IMR-90 (cell line): ENCODE measurements at regions not wholly inside any gene's neighbourhood (a gene's known extent, or its start where the extent isn't known, plus 50 kb on each side); places are given as distances from the start of the nearest gene placed in this dataset.

Experiments
- ATAC-seq: fragments of 200-7000 bp; cut with Tn5 transposase; 2 replicates; pipeline ENCODE4 v1.9.1; 2020; ENCODE audit warnings: low read depth, mild to moderate bottlenecking, moderate library complexity
- BruUV-seq: library from RNA; stranded (reverse); fragments of 400-500 nt; replicated peaks from 2 replicates; lab custom pipeline; 2021; lab: Mats Ljungman, UMichigan
- CTCF ChIA-PET: fragments of 300-600 bp; formaldehyde crosslinking; extraction: SDS; loops from one replicate; lab custom pipeline; 2021; ENCODE audit warnings: antibody characterized with exemption; lab: Yijun Ruan, JAX
- POLR2A ChIA-PET: fragments of 300-600 bp; sonication (Branson Sonifier 250); formaldehyde crosslinking; loops from one replicate; lab custom pipeline; 2022; ENCODE audit warnings: antibody characterized with exemption; ENCODE audit not compliant: unreplicated experiment; lab: Charles Lee
- DNase-seq: peaks from one replicate; pipeline ENCODE4 v3.0.0; 2013
- H2AFZ ChIP-seq: replicated peaks from 2 replicates; pipeline ENCODE3; 2013; ENCODE audit warnings: low read length, mild to moderate bottlenecking; ENCODE audit not compliant: poor library complexity
- H2AK5ac ChIP-seq: 2 replicates; pipeline ENCODE4 v1.6.1; 2013; ENCODE audit warnings: low read depth, low read length, inconsistent platforms
- H2AK9ac ChIP-seq: replicated peaks from 2 replicates; pipeline ENCODE3; 2013; ENCODE audit warnings: mild to moderate bottlenecking, low read depth, low read length, moderate library complexity; ENCODE audit not compliant: poor library complexity
- H2BK120ac ChIP-seq: 2 replicates; pipeline ENCODE4 v1.6.1; 2013; ENCODE audit warnings: low read depth, low read length, inconsistent platforms
- H2BK15ac ChIP-seq: 3 replicates; pipeline ENCODE4 v1.6.1; 2013; ENCODE audit warnings: low read depth, low read length, inconsistent platforms
- H2BK20ac ChIP-seq: 2 replicates; pipeline ENCODE4 v1.6.1; 2013; ENCODE audit warnings: low read depth, mild to moderate bottlenecking, inconsistent platforms, low read length, moderate library complexity
- H2BK5ac ChIP-seq: 2 replicates; pipeline ENCODE4 v1.6.1; 2013; ENCODE audit warnings: mild to moderate bottlenecking, low read depth, low read length, inconsistent platforms; ENCODE audit not compliant: poor library complexity, severe bottlenecking
- H3K14ac ChIP-seq: replicated peaks from 2 replicates; pipeline ENCODE4 v1.6.1; 2013; ENCODE audit warnings: low read depth, low read length, inconsistent platforms
- H3K18ac ChIP-seq: 2 replicates; pipeline ENCODE4 v1.6.1; 2013; ENCODE audit warnings: low read depth, low read length, control low read depth
- H3K23ac ChIP-seq: 2 replicates; pipeline ENCODE4 v1.6.1; 2013; ENCODE audit warnings: low read depth, low read length, inconsistent platforms
- H3K27ac ChIP-seq: 2 replicates; pipeline ENCODE4 v1.5.1; 2013; ENCODE audit warnings: mild to moderate bottlenecking, control low read depth, low read length; ENCODE audit not compliant: insufficient read depth
- H3K27me3 ChIP-seq: 2 replicates; pipeline ENCODE4 v1.6.1; 2013; ENCODE audit warnings: low read length; ENCODE audit not compliant: control insufficient read depth, insufficient read depth
- H3K36me3 ChIP-seq: 2 replicates; pipeline ENCODE4 v1.6.1; 2013; ENCODE audit warnings: low read length, mixed read lengths; ENCODE audit not compliant: control insufficient read depth, insufficient read depth
- H3K4ac ChIP-seq: 2 replicates; pipeline ENCODE4 v1.6.1; 2013; ENCODE audit warnings: low read depth, low read length, inconsistent platforms
- H3K4me1 ChIP-seq: 2 replicates; pipeline ENCODE4 v1.6.1; 2013; ENCODE audit warnings: low read length, mixed read lengths; ENCODE audit not compliant: control insufficient read depth, insufficient read depth
- H3K4me2 ChIP-seq: 2 replicates; pipeline ENCODE4 v1.6.1; 2013; ENCODE audit warnings: low read depth, mild to moderate bottlenecking, control low read depth, low read length, moderate library complexity
- H3K4me3 ChIP-seq: 2 replicates; pipeline ENCODE4 v1.5.1; 2013; ENCODE audit warnings: low read depth, mild to moderate bottlenecking, control low read depth, low read length, moderate library complexity; ENCODE audit not compliant: insufficient read depth
- H3K56ac ChIP-seq: 2 replicates; pipeline ENCODE4 v1.6.1; 2013; ENCODE audit warnings: low read length, inconsistent platforms; ENCODE audit not compliant: insufficient read depth; ENCODE audit errors: extremely low read depth
- H3K79me1 ChIP-seq, 2 experiments: 2 replicates each; pipeline ENCODE4 v1.6.1; 2013; ENCODE audit warnings: low read length in 2 of 2, inconsistent platforms in 1 of 2, low read depth in 1 of 2
- H3K9ac ChIP-seq: 2 replicates; pipeline ENCODE4 v1.6.1; 2013; ENCODE audit warnings: low read depth, low read length, control low read depth
- H3K9me1 ChIP-seq: 2 replicates; pipeline ENCODE4 v1.6.1; 2013; ENCODE audit warnings: low read length, inconsistent platforms; ENCODE audit not compliant: insufficient read depth
- H3K9me3 ChIP-seq: 2 replicates; pipeline ENCODE4 v1.6.1; 2013; ENCODE audit warnings: low read length; ENCODE audit not compliant: control insufficient read depth, insufficient read depth
- H4K20me1 ChIP-seq: 2 replicates; pipeline ENCODE4 v1.6.1; 2013; ENCODE audit warnings: low read length, inconsistent platforms; ENCODE audit not compliant: insufficient read depth
- H4K5ac ChIP-seq: 2 replicates; pipeline ENCODE4 v1.6.1; 2013; ENCODE audit warnings: mild to moderate bottlenecking, low read depth, low read length, control low read depth
- H4K8ac ChIP-seq, 2 experiments: 2 replicates each; pipeline ENCODE4 v1.6.1; 2013; ENCODE audit warnings: low read depth in 2 of 2, low read length in 2 of 2, control low read depth in 1 of 2, inconsistent platforms in 1 of 2
- H4K91ac ChIP-seq: 2 replicates; pipeline ENCODE4 v1.6.1; 2013; ENCODE audit warnings: low read depth, low read length, inconsistent platforms; ENCODE audit not compliant: insufficient read depth
- BHLHE40 ChIP-seq: fragments of 150-350 bp; IDR thresholded peaks from 2 replicates; pipeline ENCODE4 v1.6.1; 2016; ENCODE audit warnings: mild to moderate bottlenecking, low read depth, low read length
- SMC3 ChIP-seq: fragments of 150-350 bp; IDR thresholded peaks from 2 replicates; pipeline ENCODE4 v1.6.1; 2016; ENCODE audit warnings: low read depth, mild to moderate bottlenecking, antibody characterized with exemption, low read length, moderate library complexity
- WGBS, 2 experiments: methylation state at CpG; one replicate each; pipeline versions ENCODE4 v1.1.5 to v1.1.7; 2013; ENCODE audit warnings: missing lambda C conversion rate in 2 of 2; ENCODE audit not compliant: insufficient read length in 1 of 2; ENCODE audit errors: extremely low coverage in 2 of 2; 5-methylcytosine and 5-hydroxymethylcytosine counted together
- dilution Hi-C: fragments of 300-500 bp; cut with HindIII; formaldehyde crosslinking; loops from one replicate; pipeline ENCODE4 v1.14.3; 2018; ENCODE audit warnings: low sequenced_read_pairs; ENCODE audit not compliant: unreplicated experiment
- in situ Hi-C: fragments of 300-500 bp; cut with MboI; formaldehyde crosslinking; loops from 3 replicates; pipeline ENCODE4 v1.14.3; 2019; ENCODE audit warnings: low sequenced_read_pairs, inconsistent platforms, mixed read lengths
- intact Hi-C: fragments of 100-400 bp; cut with micrococcal nuclease; formaldehyde crosslinking; loops from 2 replicates; pipeline ENCODE4 v1.10.0; 2022

DNA sequence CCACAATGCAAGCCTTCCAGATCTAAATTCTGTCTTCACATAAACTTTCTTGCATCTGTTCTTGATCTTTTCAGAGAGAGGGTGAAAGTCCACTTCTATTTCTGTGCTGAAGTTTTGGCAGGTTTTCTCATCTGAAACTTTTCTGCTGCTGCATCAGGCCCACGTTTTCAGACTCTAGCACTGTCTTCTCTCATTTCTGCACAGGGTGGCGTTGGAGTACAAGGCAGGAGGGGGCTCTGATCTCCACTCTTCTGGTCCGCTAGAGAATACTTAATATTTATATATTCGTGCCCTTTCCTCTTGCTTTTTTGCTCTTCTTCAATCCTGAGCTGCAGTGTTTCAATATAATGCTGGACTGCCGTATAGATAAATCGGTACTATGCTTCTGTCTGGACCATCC, 204.0 kb upstream of the PRDM9 start:
- dilution Hi-C loops: no loop called here

More for the DNA sequence above, 204.0 kb upstream of the PRDM9 start:
- H3K23ac ChIP-seq: no peak overlapping the region
- H4K8ac ChIP-seq: no peak overlapping the region
- H3K18ac ChIP-seq: no peak overlapping the region
- H3K9me1 ChIP-seq: no peaks in the 10 kb centered on the region
- no peak overlapping the region for H2BK120ac ChIP-seq
- WGBS, 2 experiments: 87% methylated on average over 2 of the region's 6 CpGs; no CpG with 5 or more reads in 1 of the 2 experiments
- H2AK9ac ChIP-seq: no peak overlapping the region
- no peak overlapping the region for H2BK15ac ChIP-seq
- no peak overlapping the region for H3K4ac ChIP-seq
- no peak overlapping the region for H3K4me3 ChIP-seq
- TF ChIP-seq BHLHE40 (no peak), SMC3 (no peak)
- CTCF ChIA-PET: no interaction called here
- H4K91ac ChIP-seq: no peak overlapping the region
- no peak overlapping the region for H3K27ac ChIP-seq
- no peak overlapping the region for H3K56ac ChIP-seq
- DNase-seq (no peak), ATAC-seq (no peak)
- no peaks in the 10 kb centered on the region for H3K79me1 ChIP-seq
- H2AK5ac ChIP-seq: no peak overlapping the region
- peaks cover 10% of the 10 kb centered on the region; the same call in 1 of the 2 replicates for H3K9me3 ChIP-seq
- H4K20me1 ChIP-seq: no peaks in the 10 kb centered on the region
- no peak overlapping the region for H2BK20ac ChIP-seq
- no peak overlapping the region for H2AFZ ChIP-seq
- intact Hi-C loops (no loop called here), in situ Hi-C loops (no loop called here)
- H2BK5ac ChIP-seq: no peak overlapping the region
- no TSS peak for BruUV-seq
- no peak overlapping the region for H3K14ac ChIP-seq
- no peak overlapping the region for H3K9ac ChIP-seq
- no peak overlapping the region for H4K5ac ChIP-seq
- H3K4me1 ChIP-seq: no peaks in the 10 kb centered on the region
- H3K36me3 ChIP-seq: no peaks in the 10 kb centered on the region
- POLR2A ChIA-PET: no interaction called here
- H3K27me3 ChIP-seq: no peaks in the 10 kb centered on the region
- H3K4me2 ChIP-seq: no peak overlapping the region
